ENCODE measurements at regions not wholly inside any gene's neighbourhood (a gene's known extent, or its start where the extent isn't known, plus 50 kb on each side); places are given as distances from the start of the nearest gene placed in this dataset.

- no peak for ATAC-seq
- Mint-ChIP-seq H3K9me3 (ENCODE audit: low read depth) (peaks cover 4% of the 10 kb centered on the region), H3K27ac (no peak overlapping the region)
Measured at GRCh38 chrX:43589735-43590134, 66.4 kb upstream of the MAOA start.

GRCh38 chrX:43590150-43590549 is 65.9 kb upstream of the MAOA start:
- CTCF ChIA-PET = no interaction called here
- Mint-ChIP-seq H3K4me3 (no peak overlapping the region), H3K27ac (no peak overlapping the region), H3K4me1 (no peaks in the 10 kb centered on the region), H3K9me3 (ENCODE audit: low read depth) (peaks cover 4% of the 10 kb centered on the region), H3K27me3 (no peaks in the 10 kb centered on the region), H3K36me3 (peaks cover 2% of the 10 kb centered on the region)
- ATAC-seq = no peak
- no peak for DNase-seq

More at GRCh38 chrX:43589735-43590134, 66.4 kb upstream of the MAOA start:
- Mint-ChIP-seq H3K36me3 (peaks cover 2% of the 10 kb centered on the region), H3K27me3 (no peaks in the 10 kb centered on the region), H3K4me1 (no peaks in the 10 kb centered on the region), H3K4me3 (no peak overlapping the region)
- no peak for DNase-seq
- CTCF ChIA-PET = no interaction called here

- ATAC-seq (no peak), DNase-seq (no peak)
- no peak overlapping the region for H3K4me3 Mint-ChIP-seq
- H3K27ac Mint-ChIP-seq = no peak overlapping the region
- peaks cover 2% of the 10 kb centered on the region for H3K36me3 Mint-ChIP-seq
- peaks cover 4% of the 10 kb centered on the region for H3K9me3 Mint-ChIP-seq (ENCODE audit: low read depth)
- no peaks in the 10 kb centered on the region for H3K4me1 Mint-ChIP-seq
- CTCF ChIA-PET = no interaction called here
- no peaks in the 10 kb centered on the region for H3K27me3 Mint-ChIP-seq
Measured at GRCh38 chrX:43592597-43592996, 63.5 kb upstream of the MAOA start.

- Mint-ChIP-seq H3K36me3 (peaks cover 2% of the 10 kb centered on the region), H3K4me1 (no peaks in the 10 kb centered on the region), H3K9me3 (ENCODE audit: low read depth) (peaks cover 2% of the 10 kb centered on the region), H3K4me3 (no peak overlapping the region), H3K27ac (no peak overlapping the region), H3K27me3 (no peaks in the 10 kb centered on the region)
- CTCF ChIA-PET = no interaction called here
- no peak for ATAC-seq
- no peak for DNase-seq
Measured at GRCh38 chrX:43595931-43596330, 60.2 kb upstream of the MAOA start.

GRCh38 chrX:43604753-43605152 is 51.3 kb upstream of the MAOA start:
- ATAC-seq (no peak), DNase-seq (no peak)
- peaks cover 3% of the 10 kb centered on the region for H3K4me1 Mint-ChIP-seq
- H3K27me3 Mint-ChIP-seq = no peaks in the 10 kb centered on the region
- no peak overlapping the region for H3K27ac Mint-ChIP-seq
- H3K36me3 Mint-ChIP-seq = peaks cover 1% of the 10 kb centered on the region
- H3K4me3 Mint-ChIP-seq = no peak overlapping the region
- no peaks in the 10 kb centered on the region for H3K9me3 Mint-ChIP-seq (ENCODE audit: low read depth)
- CTCF ChIA-PET = no interaction called here

- no peaks in the 10 kb centered on the region for H3K27me3 Mint-ChIP-seq
- H3K9me3 Mint-ChIP-seq (ENCODE audit: low read depth) = no peaks in the 10 kb centered on the region
- H3K4me3 Mint-ChIP-seq = no peak overlapping the region
- DNase-seq (no peak), ATAC-seq (no peak)
- H3K27ac Mint-ChIP-seq = no peak overlapping the region
- H3K4me1 Mint-ChIP-seq = peaks cover 3% of the 10 kb centered on the region
- CTCF ChIA-PET = no interaction called here
- peaks cover 1% of the 10 kb centered on the region for H3K36me3 Mint-ChIP-seq
Measured at GRCh38 chrX:43605351-43605750, 50.7 kb upstream of the MAOA start.
